Activated naive CD4-positive, alpha-beta T cell treated with anti-CD3 and anti-CD28 coated beads for 36 hours (primary cell): ENCODE measurements at regions not wholly inside any gene's neighbourhood (a gene's known extent, or its start where the extent isn't known, plus 50 kb on each side); places are given as distances from the start of the nearest gene placed in this dataset.
A peak's percentile ranks its signal among the peaks of the same experiment; 100 is the strongest.
"Not testable (repeated sequence)": the region's sequence is repeated elsewhere in the genome, so short reads cannot be mapped to it uniquely, and the experiment has no call there.

Experiments
- CTCF ChIA-PET: fragments of 350-600 bp; sonication (Branson Sonifier 250); formaldehyde crosslinking; loops from one replicate; lab custom pipeline; 2021; ENCODE audit warnings: antibody characterized with exemption; lab: Charles Lee
- DNase-seq: peaks from one replicate; pipeline ENCODE4 v3.0.0-alpha.2; 2020
- H3K27ac Mint-ChIP-seq: one replicate; pipeline ENCODE4 v1.8.0; 2021; ENCODE audit warnings: mild to moderate bottlenecking, mixed read lengths
- H3K27me3 Mint-ChIP-seq: one replicate; pipeline ENCODE4 v1.8.0; 2021; ENCODE audit warnings: low read depth, mixed read lengths
- H3K36me3 Mint-ChIP-seq: one replicate; pipeline ENCODE4 v1.8.0; 2021; ENCODE audit warnings: low read depth, mixed read lengths
- H3K4me1 Mint-ChIP-seq: one replicate; pipeline ENCODE4 v1.8.0; 2021; ENCODE audit warnings: low read depth, mixed read lengths
- H3K4me3 Mint-ChIP-seq: one replicate; pipeline ENCODE4 v1.8.0; 2021; ENCODE audit warnings: mild to moderate bottlenecking, moderate library complexity, mixed read lengths
- H3K9me3 Mint-ChIP-seq: one replicate; pipeline ENCODE4 v1.8.0; 2021; ENCODE audit warnings: mixed read lengths
- intact Hi-C: fragments of 100-400 bp; cut with micrococcal nuclease; formaldehyde crosslinking; loops from one replicate; pipeline ENCODE4 v1.15.1; 2023

DNA sequence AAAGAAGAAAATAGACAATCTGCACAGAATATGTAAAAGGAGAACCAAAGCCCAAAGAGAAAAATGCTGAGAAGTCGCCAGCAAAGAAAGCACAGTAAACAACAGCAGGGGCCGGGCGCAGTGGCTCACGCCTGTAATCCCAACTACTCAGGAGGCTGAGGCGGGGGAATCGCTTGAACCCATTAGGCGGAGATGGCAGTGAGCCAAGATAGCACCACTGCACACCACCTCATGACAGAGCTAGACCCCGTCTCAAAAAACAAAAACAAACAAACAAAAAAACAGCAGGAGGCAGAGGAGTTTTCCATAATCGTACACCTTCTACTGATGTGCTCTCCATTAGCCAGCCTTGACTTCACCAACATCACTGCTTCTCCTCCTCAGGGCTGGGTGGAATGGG, 153.2 kb downstream of the LYPLAL1 start:
- intact Hi-C loops: loop anchor here (5.0 kb wide), 1 partner anchor 950 kb away; no protein-coding TSS in a partner anchor
- CTCF ChIA-PET: interaction anchor here (0.6 kb wide), 1 partner anchor 92 kb away, joined by 3 read pairs; no protein-coding TSS in a partner anchor

DNA sequence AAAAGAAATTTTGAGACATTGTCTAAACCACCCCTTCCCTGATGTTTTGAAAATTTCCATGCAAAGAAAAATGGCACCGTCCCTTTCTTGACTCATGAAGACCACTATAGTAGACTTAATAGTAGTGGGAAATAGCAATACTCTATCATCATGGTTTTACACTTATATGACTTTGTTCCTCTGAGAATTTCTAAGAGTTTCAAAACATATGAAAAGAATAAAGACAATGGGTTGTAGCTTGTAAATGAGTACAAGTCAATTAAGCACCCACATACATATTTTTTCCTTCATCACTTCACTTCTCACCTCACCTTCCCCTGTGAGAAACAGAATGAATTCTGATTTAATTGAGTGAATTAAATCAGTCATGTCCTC, 151.7 kb downstream of the LYPLAL1 start:
- Mint-ChIP-seq H3K9me3 (peaks cover 11% of the 10 kb centered on the region), H3K4me3 (no peak overlapping the region)
- intact Hi-C loops: loop anchor here (1.0 to 5.0 kb wide), 5 partner anchors 136 to 975 kb away; partner anchors contain the start of gene LYPLAL1

More for the DNA sequence above, 153.2 kb downstream of the LYPLAL1 start:
- Mint-ChIP-seq H3K4me1 (peaks cover 9% of the 10 kb centered on the region), H3K27me3 (peaks cover 4% of the 10 kb centered on the region), H3K4me3 (no peak overlapping the region), H3K9me3 (peaks cover 11% of the 10 kb centered on the region), H3K36me3 (peaks cover 8% of the 10 kb centered on the region), H3K27ac (no peak overlapping the region)
- DNase-seq: no peak

DNA sequence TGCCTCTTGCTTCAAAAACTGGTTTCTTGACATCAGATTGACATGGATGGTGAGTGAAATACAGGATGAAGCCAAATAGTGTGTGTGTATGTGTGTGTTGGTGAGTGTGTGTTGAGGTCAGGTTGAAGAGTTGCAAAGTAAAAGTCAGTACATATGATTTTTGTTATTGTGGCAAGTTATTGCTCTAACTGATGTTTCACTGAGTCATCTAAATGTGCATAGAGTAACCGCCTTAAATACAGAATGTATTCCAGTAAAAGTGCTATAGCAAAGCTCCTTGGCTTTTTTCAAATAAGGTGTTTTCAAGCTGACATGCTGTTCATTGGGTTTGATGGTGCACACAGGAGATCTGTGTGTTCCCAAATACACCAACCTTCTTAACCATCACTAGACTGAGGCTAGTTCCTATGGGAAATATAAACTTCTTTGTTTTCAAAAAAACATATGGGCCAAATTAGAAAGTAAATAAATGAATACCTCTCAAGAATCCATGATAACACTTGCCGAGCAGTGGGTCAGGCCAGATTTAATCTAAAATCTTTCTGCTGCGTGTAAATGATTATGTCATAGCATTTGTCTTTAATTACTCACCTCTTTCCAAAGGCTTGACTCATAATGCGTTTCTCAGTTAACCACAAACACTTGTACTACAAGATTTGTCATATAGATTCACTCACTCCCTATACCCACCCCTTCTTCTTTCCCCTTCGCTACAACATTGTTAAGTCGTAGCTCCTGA, 151.1 kb downstream of the LYPLAL1 start:
- peak; percentile 30 for DNase-seq
- Mint-ChIP-seq H3K27me3 (peaks cover 4% of the 10 kb centered on the region), H3K9me3 (peaks cover 11% of the 10 kb centered on the region), H3K27ac (no peak overlapping the region), H3K4me3 (no peak overlapping the region), H3K36me3 (peaks cover 8% of the 10 kb centered on the region), H3K4me1 (peaks cover 9% of the 10 kb centered on the region)
- CTCF ChIA-PET: no interaction called here
- intact Hi-C loops: loop anchor here (1.0 to 5.0 kb wide), 5 partner anchors 135 to 974 kb away; partner anchors contain the start of gene LYPLAL1

More for the DNA sequence above, 151.7 kb downstream of the LYPLAL1 start:
- Mint-ChIP-seq H3K27me3 (peaks cover 4% of the 10 kb centered on the region), H3K36me3 (peaks cover 8% of the 10 kb centered on the region), H3K4me1 (peaks cover 9% of the 10 kb centered on the region), H3K27ac (peak overlapping the region; percentile 42)
- no peak for DNase-seq
- CTCF ChIA-PET: no interaction called here

DNA sequence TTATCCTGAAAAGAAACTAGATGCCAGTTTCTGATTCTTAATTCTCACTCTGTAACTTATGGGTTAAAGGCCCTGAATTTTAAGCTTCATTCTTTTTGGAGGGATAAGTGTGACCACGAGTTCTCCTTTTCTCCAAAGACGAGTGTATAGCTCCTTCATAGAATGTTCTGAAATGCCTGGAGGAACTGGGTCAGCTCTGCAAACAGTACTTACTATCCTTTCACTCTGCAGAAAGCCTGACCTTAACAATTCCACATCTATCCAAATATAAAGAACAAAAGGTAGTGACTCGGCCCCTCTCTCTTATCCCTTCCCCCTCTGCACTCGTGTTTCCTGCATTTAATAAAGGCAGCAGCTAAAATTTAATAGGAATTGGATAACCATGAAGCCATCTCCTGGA, 150.5 kb downstream of the LYPLAL1 start:
- intact Hi-C loops: loop anchor here (2.0 kb wide), 1 partner anchor 973 kb away; no protein-coding TSS in a partner anchor
- Mint-ChIP-seq H3K27ac (no peak overlapping the region), H3K9me3 (peaks cover 11% of the 10 kb centered on the region), H3K4me3 (no peak overlapping the region), H3K4me1 (peaks cover 9% of the 10 kb centered on the region), H3K27me3 (peaks cover 4% of the 10 kb centered on the region), H3K36me3 (peaks cover 8% of the 10 kb centered on the region)
- CTCF ChIA-PET: no interaction called here
- DNase-seq: no peak

DNA sequence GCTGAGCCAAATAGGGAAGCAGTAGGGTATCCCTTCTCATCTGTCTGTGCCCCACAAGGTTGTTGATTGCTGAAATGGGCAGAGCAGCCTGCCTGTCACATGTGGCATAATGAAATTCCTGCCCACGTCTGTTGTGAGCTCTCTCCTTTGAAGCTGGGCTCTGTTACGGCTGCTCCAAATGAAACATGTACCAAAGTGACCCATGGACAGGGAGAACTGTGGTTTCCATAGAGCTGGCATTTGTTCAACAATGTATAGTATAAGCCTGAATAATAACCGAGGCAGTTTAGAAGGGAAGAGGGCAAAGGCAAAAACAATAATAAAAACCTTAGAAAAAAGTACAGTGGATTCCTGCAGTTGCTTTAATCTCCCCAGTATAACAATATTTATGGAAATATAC, 149.7 kb downstream of the LYPLAL1 start:
- DNase-seq: no peak
- Mint-ChIP-seq H3K4me1 (peaks cover 9% of the 10 kb centered on the region), H3K27me3 (peaks cover 4% of the 10 kb centered on the region), H3K4me3 (no peak overlapping the region), H3K27ac (no peak overlapping the region), H3K9me3 (peaks cover 11% of the 10 kb centered on the region), H3K36me3 (peaks cover 8% of the 10 kb centered on the region)
- intact Hi-C loops: no loop called here
- CTCF ChIA-PET: no interaction called here

DNA sequence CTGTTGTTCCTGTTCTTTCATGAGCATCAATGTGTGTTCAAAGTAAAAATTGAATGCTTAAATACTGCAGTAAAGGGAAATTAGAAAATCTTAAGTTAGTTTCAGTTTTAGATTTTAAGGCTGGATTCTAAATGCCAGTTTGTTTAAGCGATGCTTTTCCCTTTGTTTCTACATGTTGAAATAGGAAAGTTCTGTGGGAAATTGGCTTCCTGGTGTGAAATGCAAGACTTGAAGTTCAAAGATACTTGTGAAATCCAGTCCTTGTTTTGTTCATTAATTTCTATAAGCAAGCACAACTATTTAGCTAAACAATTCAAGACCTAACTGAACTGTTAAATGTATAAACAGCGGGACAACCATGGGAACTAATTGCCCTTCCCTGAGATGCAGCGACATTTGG, 149.1 kb downstream of the LYPLAL1 start:
- intact Hi-C loops: no loop called here

DNA sequence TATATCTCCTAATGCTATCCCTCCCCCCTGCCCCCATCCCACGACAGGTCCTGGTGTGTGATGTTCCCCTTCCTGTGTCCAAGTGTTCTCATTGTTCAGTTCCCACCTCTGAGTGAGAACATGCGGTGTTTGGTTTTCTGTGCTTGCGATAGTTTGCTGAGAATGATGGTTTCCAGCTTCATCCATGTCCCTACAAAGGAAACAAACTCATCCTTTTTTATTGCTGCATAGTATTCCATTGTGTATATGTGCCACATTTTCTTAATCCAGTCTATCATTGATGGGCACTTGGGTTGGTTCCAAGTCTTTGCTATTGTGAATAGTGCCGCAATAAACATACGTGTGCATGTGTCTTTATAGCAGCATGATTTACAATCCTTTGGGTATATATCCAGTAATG, 146.9 kb downstream of the LYPLAL1 start:
- H3K27me3 Mint-ChIP-seq, H3K9me3 Mint-ChIP-seq, H3K4me1 Mint-ChIP-seq, intact Hi-C loops, H3K27ac Mint-ChIP-seq, H3K36me3 Mint-ChIP-seq, H3K4me3 Mint-ChIP-seq, DNase-seq, CTCF ChIA-PET: not testable (repeated sequence)

More for the DNA sequence above, 149.1 kb downstream of the LYPLAL1 start:
- DNase-seq: no peak
- Mint-ChIP-seq H3K27ac (no peak overlapping the region), H3K27me3 (peaks cover 4% of the 10 kb centered on the region), H3K4me3 (no peak overlapping the region), H3K4me1 (peaks cover 9% of the 10 kb centered on the region), H3K9me3 (peaks cover 5% of the 10 kb centered on the region), H3K36me3 (peaks cover 6% of the 10 kb centered on the region)
- CTCF ChIA-PET: no interaction called here

DNA sequence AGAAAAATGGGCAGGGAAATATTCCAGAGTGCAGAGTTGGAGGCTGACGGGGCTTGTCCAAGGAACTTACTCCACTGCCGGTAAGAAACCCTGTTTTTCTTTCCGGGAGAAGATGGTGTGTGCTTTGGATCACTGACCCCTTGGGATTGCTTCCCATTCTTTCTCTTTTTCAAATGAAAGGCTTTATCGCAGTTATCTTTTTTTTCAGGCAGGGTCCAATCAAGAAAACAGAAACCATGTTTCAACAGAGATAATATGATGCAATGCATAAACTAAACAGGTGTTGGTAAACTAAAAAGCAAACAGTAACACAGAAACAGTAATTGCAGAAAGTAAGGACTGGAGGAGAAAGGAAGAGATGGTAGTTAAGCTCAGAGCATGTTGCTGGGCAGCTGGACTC, 145.1 kb downstream of the LYPLAL1 start:
- no peaks in the 10 kb centered on the region for H3K36me3 Mint-ChIP-seq
- no peak for DNase-seq
- H3K27me3 Mint-ChIP-seq: no peaks in the 10 kb centered on the region
- H3K4me1 Mint-ChIP-seq: no peaks in the 10 kb centered on the region
- intact Hi-C loops: loop anchor here (10.0 kb wide), 1 partner anchor 794 kb away; no protein-coding TSS in a partner anchor
- CTCF ChIA-PET: no interaction called here
- no peak overlapping the region for H3K27ac Mint-ChIP-seq
- H3K4me3 Mint-ChIP-seq: no peak overlapping the region
- H3K9me3 Mint-ChIP-seq: peaks cover 8% of the 10 kb centered on the region

DNA sequence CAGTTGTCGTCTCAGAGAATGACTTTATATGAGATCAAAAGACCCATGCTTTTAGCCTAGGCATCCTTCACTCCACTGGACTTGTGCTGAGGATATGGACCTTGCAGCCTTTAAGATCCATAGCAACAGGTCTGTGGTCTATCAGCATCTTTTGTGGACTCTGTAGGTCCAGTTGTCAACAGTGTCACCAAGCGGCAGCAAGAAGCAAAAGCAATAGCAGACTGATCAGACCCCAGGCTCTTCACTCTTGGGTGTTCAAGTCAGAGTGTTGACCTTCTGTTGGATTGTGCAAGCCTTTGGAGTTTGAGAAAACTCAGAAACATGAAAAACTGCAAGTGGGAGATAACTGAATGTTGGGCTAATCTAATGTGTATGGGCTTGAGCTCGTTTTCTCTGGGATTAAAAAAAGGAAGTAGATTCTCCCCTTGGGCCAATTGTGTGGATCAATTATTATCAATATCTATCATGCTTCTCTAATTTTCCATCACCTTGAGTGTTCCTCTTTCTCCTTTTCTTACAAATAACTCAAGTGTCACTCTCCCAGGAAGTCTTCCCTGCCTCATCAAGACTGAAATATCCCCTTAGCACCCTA, 144.2 kb downstream of the LYPLAL1 start:
- no peak overlapping the region for H3K4me3 Mint-ChIP-seq
- peaks cover 8% of the 10 kb centered on the region for H3K9me3 Mint-ChIP-seq
- H3K36me3 Mint-ChIP-seq: no peaks in the 10 kb centered on the region
- no peak for DNase-seq
- no peak overlapping the region for H3K27ac Mint-ChIP-seq
- CTCF ChIA-PET: no interaction called here
- no peaks in the 10 kb centered on the region for H3K27me3 Mint-ChIP-seq
- intact Hi-C loops: loop anchor here (10.0 kb wide), 1 partner anchor 793 kb away; no protein-coding TSS in a partner anchor
- H3K4me1 Mint-ChIP-seq: no peaks in the 10 kb centered on the region

DNA sequence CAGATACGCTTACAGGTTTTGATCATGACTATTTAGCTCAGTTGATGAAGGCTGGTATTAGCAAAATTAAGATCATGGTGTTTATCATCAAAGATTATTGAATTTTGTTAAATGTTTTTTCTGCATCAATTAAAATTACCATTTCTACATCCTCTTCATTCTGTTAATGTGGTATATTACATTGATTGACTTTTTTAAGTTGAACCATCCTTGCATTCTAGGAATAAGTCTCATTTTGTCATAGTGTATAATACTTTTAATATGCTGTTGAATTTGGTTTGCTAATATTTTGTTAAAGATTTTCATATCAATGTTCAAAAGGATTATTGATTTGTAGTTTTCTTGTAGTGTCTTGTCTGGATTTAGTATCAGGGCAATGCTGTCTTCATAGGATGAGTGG, 142.4 kb downstream of the LYPLAL1 start:
- Mint-ChIP-seq H3K4me1 (no peaks in the 10 kb centered on the region), H3K36me3 (no peaks in the 10 kb centered on the region), H3K9me3 (peaks cover 8% of the 10 kb centered on the region), H3K27ac (no peak overlapping the region), H3K4me3 (no peak overlapping the region), H3K27me3 (no peaks in the 10 kb centered on the region)
- DNase-seq: no peak
- intact Hi-C loops: loop anchor here (10.0 kb wide), 1 partner anchor 791 kb away; no protein-coding TSS in a partner anchor
- CTCF ChIA-PET: no interaction called here

DNA sequence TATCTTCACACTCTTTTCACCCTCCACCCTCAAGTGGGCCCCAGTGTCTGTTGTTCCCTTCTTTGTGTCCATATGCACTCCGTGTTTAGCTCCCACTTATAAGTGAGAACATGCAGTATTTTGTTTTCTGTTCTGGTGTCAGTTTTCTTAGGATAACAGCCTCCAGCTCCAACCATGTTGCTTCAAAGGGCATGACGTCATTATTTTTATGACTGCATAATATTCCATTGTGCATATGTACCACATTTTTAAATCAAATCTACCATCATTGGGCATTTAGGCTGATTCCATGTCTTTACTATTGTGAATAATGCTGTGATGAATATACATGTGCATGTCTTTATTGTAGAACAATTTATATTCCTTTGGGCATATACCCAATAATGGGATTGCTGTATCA, 140.3 kb downstream of the LYPLAL1 start:
- Mint-ChIP-seq H3K9me3 (peaks cover 10% of the 10 kb centered on the region), H3K36me3 (peaks cover 1% of the 10 kb centered on the region), H3K4me3 (no peak overlapping the region), H3K4me1 (no peaks in the 10 kb centered on the region), H3K27ac (no peak overlapping the region), H3K27me3 (no peaks in the 10 kb centered on the region)
- intact Hi-C loops: loop anchor here (10.0 kb wide), 1 partner anchor 789 kb away; no protein-coding TSS in a partner anchor
- DNase-seq: no peak
- CTCF ChIA-PET: no interaction called here

DNA sequence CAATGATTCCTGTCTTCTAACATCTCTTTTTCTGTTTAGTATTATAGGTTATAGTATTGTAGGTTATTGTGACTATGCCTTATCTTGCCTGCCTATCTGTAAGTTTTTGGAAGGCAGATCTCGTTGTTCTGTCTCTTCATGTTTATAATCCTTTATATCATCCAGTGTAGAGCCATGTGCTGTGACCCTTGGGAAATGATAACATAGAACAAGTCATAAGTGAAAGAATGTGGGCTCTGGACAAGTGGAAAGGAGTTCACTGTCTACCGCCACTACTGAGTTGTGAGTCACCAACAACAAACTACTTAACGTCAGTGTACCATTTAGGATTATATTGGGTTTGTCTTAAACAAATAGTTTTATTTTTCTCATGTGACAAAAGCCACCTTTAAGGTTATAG, 139.3 kb downstream of the LYPLAL1 start:
- Mint-ChIP-seq H3K9me3 (peaks cover 12% of the 10 kb centered on the region), H3K27ac (no peak overlapping the region), H3K36me3 (peaks cover 1% of the 10 kb centered on the region), H3K4me1 (no peaks in the 10 kb centered on the region), H3K4me3 (no peak overlapping the region), H3K27me3 (no peaks in the 10 kb centered on the region)
- DNase-seq: no peak
- intact Hi-C loops: loop anchor here (10.0 kb wide), 1 partner anchor 788 kb away; no protein-coding TSS in a partner anchor
- CTCF ChIA-PET: no interaction called here
